OCI-LY3 (cell line): ENCODE measurements at regions not wholly inside any gene's neighbourhood (a gene's known extent, or its start where the extent isn't known, plus 50 kb on each side); places are given as distances from the start of the nearest gene placed in this dataset.

Source experiments
- H2AFZ ChIP-seq: fragments of 200-600, 300-600 bp; shearing (Covaris generic); 2 replicates; pipeline ENCODE4 v1.6.0; 2014; ENCODE audit warnings: antibody characterized with exemption, low read depth, low read length
- H3K27ac ChIP-seq: fragments of 200-600, 300-600 bp; sonication (generic); 2 replicates; pipeline ENCODE4 v1.5.1; 2014; ENCODE audit warnings: mild to moderate bottlenecking, low read length, moderate library complexity, mixed read lengths
- H3K27me3 ChIP-seq: fragments of 200-600, 300-600 bp; sonication (generic); 2 replicates; pipeline ENCODE4 v1.6.1; 2014; ENCODE audit warnings: low read depth, low read length, mixed read lengths
- H3K36me3 ChIP-seq: fragments of 200-600, 300-600 bp; sonication (generic); replicated peaks from 2 replicates; pipeline ENCODE3; 2014; ENCODE audit warnings: low read depth, low read length, mixed read lengths
- H3K4me1 ChIP-seq: fragments of 300-600, 200-600 bp; sonication (generic); 2 replicates; pipeline ENCODE4 v1.6.1; 2014; ENCODE audit warnings: low read length, mixed read lengths
- H3K4me2 ChIP-seq: fragments of 200-600, 300-600 bp; sonication (generic); 2 replicates; pipeline ENCODE4 v1.6.1; 2014; ENCODE audit warnings: low read length, mixed read lengths
- H3K4me3 ChIP-seq: fragments of 300-600, 200-600 bp; sonication (generic); 2 replicates; pipeline ENCODE4 v1.5.1; 2014; ENCODE audit warnings: antibody characterized with exemption, mild to moderate bottlenecking, low read length, moderate library complexity
- H3K79me2 ChIP-seq: fragments of 300-600, 200-600 bp; shearing (Covaris generic); 2 replicates; pipeline ENCODE4 v1.6.1; 2014; ENCODE audit warnings: mild to moderate bottlenecking, low read length, mixed read lengths
- H3K9ac ChIP-seq: fragments of 300-600, 200-600 bp; shearing (Covaris generic); 2 replicates; pipeline ENCODE4 v1.6.0; 2014; ENCODE audit warnings: mild to moderate bottlenecking, low read length, moderate library complexity
- H3K9me3 ChIP-seq: fragments of 200-600, 300-600 bp; shearing (Covaris generic); 2 replicates; pipeline ENCODE4 v1.6.1; 2014; ENCODE audit warnings: low read length, mixed read lengths; ENCODE audit not compliant: insufficient read depth
- H4K20me1 ChIP-seq: fragments of 200-600, 300-600 bp; sonication (generic); 2 replicates; pipeline ENCODE4 v1.6.1; 2016; ENCODE audit warnings: low read length, mixed read lengths; ENCODE audit not compliant: insufficient read depth
- EZH2phosphoT487 ChIP-seq: fragments of 200-600 bp; shearing (Covaris generic); IDR thresholded peaks from 2 replicates; pipeline ENCODE4 v1.6.1; 2018; ENCODE audit warnings: antibody characterized with exemption, mixed run types, low read depth
- TF ChIP-seq, protein P1 (sequence below): fragments of 200-600, 300-600 bp; sonication (generic); IDR thresholded peaks from 2 replicates; pipeline ENCODE4 v1.5.1; 2014; ENCODE audit warnings: antibody characterized with exemption, low read length, low read depth

DNA sequence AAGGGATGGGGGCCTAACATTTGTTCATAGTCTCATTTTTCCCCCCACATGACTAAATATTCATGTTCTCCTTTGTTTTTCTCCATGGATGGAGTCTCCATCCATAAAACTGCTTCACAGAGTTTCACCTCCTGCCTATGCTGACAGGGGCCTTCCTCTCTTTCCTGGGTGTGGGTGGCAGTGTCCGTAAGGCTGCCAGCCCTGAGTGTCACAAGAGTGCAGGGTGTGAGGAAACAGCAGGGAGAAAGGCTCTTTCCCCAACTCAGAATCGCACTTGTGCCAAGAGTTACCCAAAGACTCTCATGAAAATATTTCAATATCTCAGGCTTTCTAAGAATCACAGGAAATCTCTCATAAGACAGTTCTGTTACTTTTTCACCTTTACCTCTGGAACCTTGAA, 346.2 kb upstream of the MMS22L start:
- no peaks in the 10 kb centered on the region for H3K27me3 ChIP-seq
- H3K9me3 ChIP-seq, result no peaks in the 10 kb centered on the region
- no peak overlapping the region for H3K27ac ChIP-seq
- H4K20me1 ChIP-seq, result no peaks in the 10 kb centered on the region
- no peaks in the 10 kb centered on the region for H3K36me3 ChIP-seq
- H3K9ac ChIP-seq, result no peak overlapping the region
- no peaks in the 10 kb centered on the region for H3K4me1 ChIP-seq
- H3K4me2 ChIP-seq, result no peak overlapping the region
- H2AFZ ChIP-seq, result no peak overlapping the region
- H3K79me2 ChIP-seq, result no peaks in the 10 kb centered on the region
- H3K4me3 ChIP-seq, result no peak overlapping the region
- no peak for TF ChIP-seq EZH2phosphoT487
- TF ChIP-seq, protein P1, sequence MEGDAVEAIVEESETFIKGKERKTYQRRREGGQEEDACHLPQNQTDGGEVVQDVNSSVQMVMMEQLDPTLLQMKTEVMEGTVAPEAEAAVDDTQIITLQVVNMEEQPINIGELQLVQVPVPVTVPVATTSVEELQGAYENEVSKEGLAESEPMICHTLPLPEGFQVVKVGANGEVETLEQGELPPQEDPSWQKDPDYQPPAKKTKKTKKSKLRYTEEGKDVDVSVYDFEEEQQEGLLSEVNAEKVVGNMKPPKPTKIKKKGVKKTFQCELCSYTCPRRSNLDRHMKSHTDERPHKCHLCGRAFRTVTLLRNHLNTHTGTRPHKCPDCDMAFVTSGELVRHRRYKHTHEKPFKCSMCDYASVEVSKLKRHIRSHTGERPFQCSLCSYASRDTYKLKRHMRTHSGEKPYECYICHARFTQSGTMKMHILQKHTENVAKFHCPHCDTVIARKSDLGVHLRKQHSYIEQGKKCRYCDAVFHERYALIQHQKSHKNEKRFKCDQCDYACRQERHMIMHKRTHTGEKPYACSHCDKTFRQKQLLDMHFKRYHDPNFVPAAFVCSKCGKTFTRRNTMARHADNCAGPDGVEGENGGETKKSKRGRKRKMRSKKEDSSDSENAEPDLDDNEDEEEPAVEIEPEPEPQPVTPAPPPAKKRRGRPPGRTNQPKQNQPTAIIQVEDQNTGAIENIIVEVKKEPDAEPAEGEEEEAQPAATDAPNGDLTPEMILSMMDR, result no peak

DNA sequence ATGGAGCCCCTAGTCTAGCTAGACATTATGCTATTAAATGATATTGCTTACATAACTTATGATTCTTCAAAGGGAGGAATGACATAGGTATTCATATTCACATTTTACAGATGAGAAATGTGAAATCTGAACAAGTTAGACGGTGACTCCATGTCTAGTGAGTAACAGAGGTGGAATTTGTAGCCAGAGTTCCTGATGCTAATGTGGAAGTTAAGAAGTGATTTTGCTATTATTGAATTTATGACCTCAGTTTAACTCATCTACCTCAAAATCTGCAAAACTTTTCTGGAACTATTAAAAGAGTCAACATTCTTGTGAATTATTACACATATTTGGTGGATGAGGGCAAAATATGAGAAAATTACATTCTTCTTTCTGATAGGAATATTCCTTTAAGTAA, 347.6 kb upstream of the MMS22L start:
- no peaks in the 10 kb centered on the region for H3K36me3 ChIP-seq
- no peak overlapping the region for H2AFZ ChIP-seq
- no peak overlapping the region for H3K4me3 ChIP-seq
- H3K9me3 ChIP-seq, result no peaks in the 10 kb centered on the region
- no peaks in the 10 kb centered on the region for H3K27me3 ChIP-seq
- no peak overlapping the region for H3K27ac ChIP-seq
- H4K20me1 ChIP-seq, result no peaks in the 10 kb centered on the region
- no peak overlapping the region for H3K4me2 ChIP-seq
- no peaks in the 10 kb centered on the region for H3K79me2 ChIP-seq
- no peak for TF ChIP-seq EZH2phosphoT487
- TF ChIP-seq, protein P1, result no peak
- H3K4me1 ChIP-seq, result peaks cover 4% of the 10 kb centered on the region
- H3K9ac ChIP-seq, result no peak overlapping the region

DNA sequence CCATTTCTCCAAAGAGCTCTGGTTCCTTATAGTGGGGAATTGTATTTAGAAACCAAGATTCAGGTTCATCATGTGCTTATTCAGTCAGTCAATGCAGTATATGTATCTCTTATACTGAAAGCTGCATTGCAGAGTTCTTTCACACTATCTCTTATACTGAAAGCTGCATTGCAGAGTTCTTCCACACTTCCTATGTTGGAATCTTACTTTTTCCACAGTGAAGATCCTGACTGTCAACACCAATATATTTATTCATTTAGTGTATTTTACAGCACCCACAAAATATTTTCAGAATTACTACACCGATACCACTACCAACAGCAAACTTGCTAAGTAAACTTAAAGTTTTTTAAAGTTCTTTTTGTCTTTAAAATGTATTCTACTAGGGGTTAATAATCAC, 349.3 kb upstream of the MMS22L start:
- Histone ChIP-seq H3K9ac (no peak overlapping the region), H3K4me1 (peaks cover 17% of the 10 kb centered on the region), H3K36me3 (no peaks in the 10 kb centered on the region), H3K4me2 (no peak overlapping the region), H3K27me3 (no peaks in the 10 kb centered on the region), H3K4me3 (no peak overlapping the region), H4K20me1 (no peaks in the 10 kb centered on the region), H3K9me3 (peaks cover 6% of the 10 kb centered on the region; the same call in 1 of the 2 replicates), H2AFZ (no peak overlapping the region), H3K27ac (no peak overlapping the region), H3K79me2 (no peaks in the 10 kb centered on the region)
- TF ChIP-seq EZH2phosphoT487, result no peak
- TF ChIP-seq, protein P1, result no peak

DNA sequence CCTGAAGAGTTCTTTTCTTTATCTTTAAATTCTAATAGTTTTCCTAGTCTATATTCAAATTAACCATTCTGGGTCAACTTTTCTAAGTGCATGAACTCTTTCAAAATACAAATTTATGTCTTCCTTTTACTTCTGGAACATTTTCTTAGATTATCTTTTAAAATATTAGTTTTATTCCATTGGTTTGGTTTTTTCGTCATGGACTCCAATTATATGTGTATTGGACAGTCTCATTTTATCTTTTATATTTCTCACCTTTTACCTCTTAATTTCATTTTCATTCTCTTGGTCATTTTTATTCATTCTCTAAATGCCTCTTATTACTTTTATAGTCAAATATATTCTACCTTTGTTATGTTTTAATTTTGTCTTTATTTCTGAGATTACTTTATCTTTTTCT, 356.7 kb upstream of the MMS22L start:
- Histone ChIP-seq H2AFZ (no peak overlapping the region), H3K4me1 (peaks cover 17% of the 10 kb centered on the region), H3K27ac (no peak overlapping the region), H3K4me2 (no peak overlapping the region), H3K4me3 (no peak overlapping the region), H3K9me3 (peaks cover 7% of the 10 kb centered on the region; the same call in 1 of the 2 replicates), H4K20me1 (no peaks in the 10 kb centered on the region), H3K36me3 (peaks cover 3% of the 10 kb centered on the region), H3K79me2 (no peaks in the 10 kb centered on the region), H3K27me3 (no peaks in the 10 kb centered on the region), H3K9ac (no peak overlapping the region)
- TF ChIP-seq, protein P1, result no peak
- no peak for TF ChIP-seq EZH2phosphoT487
